PC-3 (cell line): ENCODE measurements at regions not wholly inside any gene's neighbourhood (a gene's known extent, or its start where the extent isn't known, plus 50 kb on each side); places are given as distances from the start of the nearest gene placed in this dataset.

Experiments
- ATAC-seq: fragments of 200-7000 bp; cut with Tn5 transposase; 2 replicates; pipeline ENCODE4 v1.9.1; 2020; ENCODE audit warnings: mild to moderate bottlenecking, moderate library complexity
- BruUV-seq: library from RNA; stranded (reverse); fragments of 400-500 nt; replicated peaks from 2 replicates; lab custom pipeline; 2021; lab: Mats Ljungman, UMichigan
- CTCF ChIA-PET: fragments of 300-600 bp; sonication (Branson Sonifier 250); formaldehyde crosslinking; loops from one replicate; lab custom pipeline; 2022; ENCODE audit warnings: antibody characterized with exemption; lab: Charles Lee
- POLR2A ChIA-PET: fragments of 300-600 bp; sonication (Branson Sonifier 250); formaldehyde crosslinking; loops from one replicate; lab custom pipeline; 2022; ENCODE audit warnings: antibody characterized with exemption; ENCODE audit not compliant: unreplicated experiment; lab: Charles Lee
- DNase-seq: peaks from one replicate; pipeline ENCODE4 v3.0.0-alpha.2; 2015
- H2AFZ ChIP-seq: fragments of 300-600 bp; sonication (generic); 2 replicates; pipeline ENCODE4 v1.6.0; 2016; ENCODE audit warnings: antibody characterized with exemption, low read length
- H3F3A ChIP-seq: fragments of 300-600 bp; sonication (generic); one replicate; pipeline ENCODE4 v1.6.0; 2017; ENCODE audit warnings: antibody characterized with exemption, low read length, control low read depth, mild to moderate bottlenecking; ENCODE audit not compliant: unreplicated experiment
- H3K27ac ChIP-seq: fragments of 300-600 bp; sonication (generic); 2 replicates; pipeline ENCODE4 v1.5.1; 2016; ENCODE audit warnings: mild to moderate bottlenecking, low read length
- H3K27me3 ChIP-seq: fragments of 300-600 bp; sonication (generic); 2 replicates; pipeline ENCODE4 v1.6.1; 2016; ENCODE audit warnings: low read length, mixed read lengths
- H3K36me3 ChIP-seq: fragments of 300-600 bp; sonication (generic); 2 replicates; pipeline ENCODE4 v1.6.1; 2016; ENCODE audit warnings: low read depth, mixed run types, low read length, mixed read lengths
- H3K4me1 ChIP-seq: fragments of 300-600 bp; sonication (generic); 2 replicates; pipeline ENCODE4 v1.5.1; 2016; ENCODE audit warnings: low read length; ENCODE audit not compliant: insufficient read depth
- H3K4me2 ChIP-seq: fragments of 300-600 bp; sonication (generic); 2 replicates; pipeline ENCODE4 v1.6.0; 2016; ENCODE audit warnings: low read length
- H3K4me3 ChIP-seq: fragments of 300-600 bp; sonication (generic); 2 replicates; pipeline ENCODE4 v1.5.1; 2016; ENCODE audit warnings: mild to moderate bottlenecking, low read length, mixed read lengths
- H3K79me2 ChIP-seq: fragments of 300-600 bp; sonication (generic); 2 replicates; pipeline ENCODE4 v1.6.1; 2017; ENCODE audit warnings: low read length, mixed read lengths
- H3K9ac ChIP-seq: fragments of 300-600 bp; sonication (generic); 2 replicates; pipeline ENCODE4 v1.6.0; 2016; ENCODE audit warnings: mild to moderate bottlenecking, low read length
- H3K9me2 ChIP-seq: fragments of 300-600 bp; sonication (generic); replicated peaks from 2 replicates; pipeline ENCODE4 v1.6.1; 2016; ENCODE audit warnings: mixed run types, low read length, mixed read lengths
- H3K9me3 ChIP-seq: fragments of 300-600 bp; sonication (generic); 2 replicates; pipeline ENCODE4 v1.6.1; 2016; ENCODE audit warnings: low read length, mixed read lengths
- H4K20me1 ChIP-seq: fragments of 300-600 bp; sonication (generic); 2 replicates; pipeline ENCODE4 v1.6.1; 2016; ENCODE audit warnings: low read length, mixed read lengths
- EZH2 ChIP-seq: fragments of 300-600 bp; sonication (generic); IDR thresholded peaks from one replicate; pipeline ENCODE4 v1.6.1; 2017; ENCODE audit warnings: antibody characterized with exemption, mild to moderate bottlenecking, low read length; ENCODE audit not compliant: unreplicated experiment
- EZH2phosphoT487 ChIP-seq: fragments of 300-600 bp; sonication (generic); IDR thresholded peaks from 2 replicates; pipeline ENCODE4 v1.6.1; 2018; ENCODE audit warnings: mild to moderate bottlenecking, antibody characterized with exemption, low read length, borderline replicate concordance
- intact Hi-C: fragments of 100-400 bp; cut with micrococcal nuclease; formaldehyde crosslinking; loops from 2 replicates; pipeline ENCODE4 v1.9.0; 2023
- TF ChIP-seq, protein P1 (sequence below): fragments of 300-600 bp; sonication (generic); conservative IDR thresholded peaks from 2 replicates; pipeline ENCODE4 v1.5.1; 2017; ENCODE audit warnings: antibody characterized with exemption, low read depth, mild to moderate bottlenecking, low read length

GRCh38 chr22:44396727-44397722 is 84.3 kb upstream of the SHISAL1 start:
- Histone ChIP-seq H3K4me1 (peaks cover 12% of the 10 kb centered on the region), H3K36me3 (no peaks in the 10 kb centered on the region), H4K20me1 (no peaks in the 10 kb centered on the region), H3K79me2 (no peaks in the 10 kb centered on the region), H2AFZ (no peak overlapping the region), H3K4me3 (no peak overlapping the region), H3K27me3 (no peaks in the 10 kb centered on the region), H3K9ac (no peak overlapping the region), H3K9me2 (no peaks in the 10 kb centered on the region), H3K9me3 (no peaks in the 10 kb centered on the region), H3K27ac (no peak overlapping the region), H3K4me2 (no peak overlapping the region), H3F3A (no peaks in the 10 kb centered on the region)
- no peak for DNase-seq
- intact Hi-C loops = no loop called here
- BruUV-seq = no TSS peak
- CTCF ChIA-PET = no interaction called here
- TF ChIP-seq, protein P1, sequence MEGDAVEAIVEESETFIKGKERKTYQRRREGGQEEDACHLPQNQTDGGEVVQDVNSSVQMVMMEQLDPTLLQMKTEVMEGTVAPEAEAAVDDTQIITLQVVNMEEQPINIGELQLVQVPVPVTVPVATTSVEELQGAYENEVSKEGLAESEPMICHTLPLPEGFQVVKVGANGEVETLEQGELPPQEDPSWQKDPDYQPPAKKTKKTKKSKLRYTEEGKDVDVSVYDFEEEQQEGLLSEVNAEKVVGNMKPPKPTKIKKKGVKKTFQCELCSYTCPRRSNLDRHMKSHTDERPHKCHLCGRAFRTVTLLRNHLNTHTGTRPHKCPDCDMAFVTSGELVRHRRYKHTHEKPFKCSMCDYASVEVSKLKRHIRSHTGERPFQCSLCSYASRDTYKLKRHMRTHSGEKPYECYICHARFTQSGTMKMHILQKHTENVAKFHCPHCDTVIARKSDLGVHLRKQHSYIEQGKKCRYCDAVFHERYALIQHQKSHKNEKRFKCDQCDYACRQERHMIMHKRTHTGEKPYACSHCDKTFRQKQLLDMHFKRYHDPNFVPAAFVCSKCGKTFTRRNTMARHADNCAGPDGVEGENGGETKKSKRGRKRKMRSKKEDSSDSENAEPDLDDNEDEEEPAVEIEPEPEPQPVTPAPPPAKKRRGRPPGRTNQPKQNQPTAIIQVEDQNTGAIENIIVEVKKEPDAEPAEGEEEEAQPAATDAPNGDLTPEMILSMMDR = no peak
- POLR2A ChIA-PET = no interaction called here
- ATAC-seq = no peak

- CTCF ChIA-PET = no interaction called here
- POLR2A ChIA-PET = no interaction called here
- TF ChIP-seq EZH2phosphoT487 (no peak), EZH2 (no peak)
- TF ChIP-seq, protein P1 = no peak
- Histone ChIP-seq H3K4me1 (peaks cover 12% of the 10 kb centered on the region), H3K4me2 (no peak overlapping the region), H3K9me2 (no peaks in the 10 kb centered on the region), H4K20me1 (no peaks in the 10 kb centered on the region), H3K9ac (no peak overlapping the region), H3K27me3 (no peaks in the 10 kb centered on the region), H3K79me2 (no peaks in the 10 kb centered on the region), H3K9me3 (no peaks in the 10 kb centered on the region), H3K4me3 (no peak overlapping the region), H3K36me3 (no peaks in the 10 kb centered on the region), H3F3A (no peaks in the 10 kb centered on the region), H2AFZ (no peak overlapping the region), H3K27ac (no peak overlapping the region)
- no peak for DNase-seq
- no TSS peak for BruUV-seq
- intact Hi-C loops = no loop called here
- no peak for ATAC-seq
Observed at GRCh38 chr22:44396021-44396726, 83.4 kb upstream of the SHISAL1 start.
